Prostate gland (tissue), 2 donors: ENCODE measurements at regions not wholly inside any gene's neighbourhood (a gene's known extent, or its start where the extent isn't known, plus 50 kb on each side); places are given as distances from the start of the nearest gene placed in this dataset.

ENCODE experiments used
- CTCF ChIP-seq, 4 experiments: fragments of 200-600 bp in 2 of 4; fragments of 450-650 bp in 2 of 4; sonication (generic) in 2 of 4; IDR thresholded peaks; 1 replicate in 3 of 4; 2 replicates in 1 of 4; pipeline ENCODE4 v1.5.1; 2016 to 2019; ENCODE audit warnings: antibody characterized with exemption in 4 of 4, mild to moderate bottlenecking in 2 of 4, moderate library complexity in 2 of 4
- POLR2A ChIP-seq: fragments of 450-650 bp; IDR thresholded peaks from one replicate; pipeline ENCODE4 v1.6.1; 2016; ENCODE audit warnings: antibody characterized with exemption, mild to moderate bottlenecking
- POLR2AphosphoS5 ChIP-seq: sonication (generic); formaldehyde crosslinking; IDR thresholded peaks from one replicate; pipeline ENCODE4 v1.6.1; 2017; ENCODE audit warnings: antibody characterized with exemption

- no peak for TF ChIP-seq CTCF (IDR thresholded peaks at IDR 0.05)
- TF ChIP-seq POLR2A: no peak
- TF ChIP-seq POLR2AphosphoS5: no peak
Observed at GRCh38 chr5:164098979-164099378, 593.6 kb downstream of the MAT2B start.
